ENCODE measurements at regions not wholly inside any gene's neighbourhood (a gene's known extent, or its start where the extent isn't known, plus 50 kb on each side); places are given as distances from the start of the nearest gene placed in this dataset.
"Not testable (repeated sequence)": the region's sequence is repeated elsewhere in the genome, so short reads cannot be mapped to it uniquely, and the experiment has no call there.

GRCh38 chr12:54799966-54800365 lies 54.4 kb upstream of the MUCL1 start:
- H3K4me2 ChIP-seq (ENCODE audit: low read length); FAIRE-seq; H3K27ac Mint-ChIP-seq (ENCODE audit: unreplicated experiment); H4K20me1 ChIP-seq (ENCODE audit: insufficient read depth, low read length); H3K9me3 Mint-ChIP-seq (ENCODE audit: unreplicated experiment); H3K27ac ChIP-seq (ENCODE audit: low read depth, low read length); H3K4me3 Mint-ChIP-seq (ENCODE audit: unreplicated experiment); H3K36me3 ChIP-seq (ENCODE audit: insufficient read depth, low read length); H3K27me3 Mint-ChIP-seq (ENCODE audit: low read depth, unreplicated experiment); H3K9ac ChIP-seq (ENCODE audit: low read length); H3K27me3 ChIP-seq (ENCODE audit: insufficient read depth, low read length); H3K4me1 ChIP-seq (ENCODE audit: insufficient read depth, low read length); DNase-seq (ENCODE audit: low read depth); H2AFZ ChIP-seq (ENCODE audit: low read depth, low read length); H3K4me1 Mint-ChIP-seq (ENCODE audit: low read depth, unreplicated experiment); H3K4me3 ChIP-seq (ENCODE audit: insufficient read depth, low read depth, low read length); H3K9me3 ChIP-seq (ENCODE audit: insufficient read depth, low read depth, low read length); H3K36me3 Mint-ChIP-seq (ENCODE audit: low read depth, unreplicated experiment); H3K79me2 ChIP-seq (ENCODE audit: insufficient read depth, low read length): not testable (repeated sequence)

- H3K4me1 ChIP-seq (ENCODE audit: insufficient read depth, low read length), result no peaks in the 10 kb centered on the region
- no peak overlapping the region for H3K4me2 ChIP-seq (ENCODE audit: low read length)
- Mint-ChIP-seq H3K4me1 (ENCODE audit: low read depth, unreplicated experiment) (no peaks in the 10 kb centered on the region), H3K36me3 (ENCODE audit: low read depth, unreplicated experiment) (no peaks in the 10 kb centered on the region), H3K4me3 (ENCODE audit: unreplicated experiment) (no peak overlapping the region), H3K27ac (ENCODE audit: unreplicated experiment) (no peak overlapping the region), H3K27me3 (ENCODE audit: low read depth, unreplicated experiment) (peaks cover 6% of the 10 kb centered on the region), H3K9me3 (ENCODE audit: unreplicated experiment) (peaks cover 2% of the 10 kb centered on the region)
- H2AFZ ChIP-seq (ENCODE audit: low read depth, low read length), result no peak overlapping the region
- no peaks in the 10 kb centered on the region for H3K36me3 ChIP-seq (ENCODE audit: insufficient read depth, low read length)
- H3K9ac ChIP-seq (ENCODE audit: low read length), result no peak overlapping the region
- H3K9me3 ChIP-seq (ENCODE audit: insufficient read depth, low read depth, low read length), result peaks cover 4% of the 10 kb centered on the region
- no peaks in the 10 kb centered on the region for H4K20me1 ChIP-seq (ENCODE audit: insufficient read depth, low read length)
- H3K27ac ChIP-seq (ENCODE audit: low read depth, low read length), result no peak overlapping the region
- no peak for DNase-seq (ENCODE audit: low read depth)
- TF ChIP-seq EZH2 (IDR thresholded peaks at IDR 0.05; ENCODE audit: insufficient read depth, low read length), result no peak
- TF ChIP-seq, protein P1, sequence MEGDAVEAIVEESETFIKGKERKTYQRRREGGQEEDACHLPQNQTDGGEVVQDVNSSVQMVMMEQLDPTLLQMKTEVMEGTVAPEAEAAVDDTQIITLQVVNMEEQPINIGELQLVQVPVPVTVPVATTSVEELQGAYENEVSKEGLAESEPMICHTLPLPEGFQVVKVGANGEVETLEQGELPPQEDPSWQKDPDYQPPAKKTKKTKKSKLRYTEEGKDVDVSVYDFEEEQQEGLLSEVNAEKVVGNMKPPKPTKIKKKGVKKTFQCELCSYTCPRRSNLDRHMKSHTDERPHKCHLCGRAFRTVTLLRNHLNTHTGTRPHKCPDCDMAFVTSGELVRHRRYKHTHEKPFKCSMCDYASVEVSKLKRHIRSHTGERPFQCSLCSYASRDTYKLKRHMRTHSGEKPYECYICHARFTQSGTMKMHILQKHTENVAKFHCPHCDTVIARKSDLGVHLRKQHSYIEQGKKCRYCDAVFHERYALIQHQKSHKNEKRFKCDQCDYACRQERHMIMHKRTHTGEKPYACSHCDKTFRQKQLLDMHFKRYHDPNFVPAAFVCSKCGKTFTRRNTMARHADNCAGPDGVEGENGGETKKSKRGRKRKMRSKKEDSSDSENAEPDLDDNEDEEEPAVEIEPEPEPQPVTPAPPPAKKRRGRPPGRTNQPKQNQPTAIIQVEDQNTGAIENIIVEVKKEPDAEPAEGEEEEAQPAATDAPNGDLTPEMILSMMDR (IDR thresholded peaks at IDR 0.05; ENCODE audit: insufficient read depth, low read depth, low read length), result no peak
- FAIRE-seq, result no peak
- H3K27me3 ChIP-seq (ENCODE audit: insufficient read depth, low read length), result no peaks in the 10 kb centered on the region
- no peaks in the 10 kb centered on the region for H3K79me2 ChIP-seq (ENCODE audit: insufficient read depth, low read length)
- no peak overlapping the region for H3K4me3 ChIP-seq (ENCODE audit: insufficient read depth, low read depth, low read length)
These were observed 55.7 kb upstream of the MUCL1 start for GRCh38 chr12:54798651-54799050.

DNA sequence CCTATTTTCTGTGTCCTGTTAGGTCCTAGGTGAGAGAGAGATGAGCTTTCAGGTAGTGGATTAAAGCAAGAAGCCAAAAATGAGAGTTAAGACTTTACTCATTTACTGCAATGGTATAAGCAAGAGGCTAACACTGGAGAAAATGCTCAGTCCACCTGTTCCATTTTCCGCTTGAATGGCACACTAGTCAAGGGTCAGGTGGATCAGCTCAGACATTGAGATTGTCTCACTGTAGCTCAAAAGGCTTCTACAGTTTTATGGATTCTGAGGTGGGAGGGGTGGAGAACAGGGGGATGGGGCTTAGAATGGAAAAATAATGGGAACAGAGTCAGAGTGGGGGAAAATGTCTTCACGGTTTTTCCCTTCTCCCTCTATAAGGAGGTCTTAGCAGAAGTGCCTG lies 57.3 kb upstream of the MUCL1 start:
- no peaks in the 10 kb centered on the region for H3K36me3 Mint-ChIP-seq (ENCODE audit: low read depth, unreplicated experiment)
- H3K9ac ChIP-seq (ENCODE audit: low read length), result no peak overlapping the region
- H3K4me1 ChIP-seq (ENCODE audit: insufficient read depth, low read length), result no peaks in the 10 kb centered on the region
- FAIRE-seq (no peak), DNase-seq (ENCODE audit: low read depth) (no peak)
- H3K4me1 Mint-ChIP-seq (ENCODE audit: low read depth, unreplicated experiment), result no peaks in the 10 kb centered on the region
- H2AFZ ChIP-seq (ENCODE audit: low read depth, low read length), result no peak overlapping the region
- no peaks in the 10 kb centered on the region for H4K20me1 ChIP-seq (ENCODE audit: insufficient read depth, low read length)
- H3K4me2 ChIP-seq (ENCODE audit: low read length), result no peak overlapping the region
- H3K4me3 Mint-ChIP-seq (ENCODE audit: unreplicated experiment), result no peak overlapping the region
- TF ChIP-seq, protein P1 (IDR thresholded peaks at IDR 0.05; ENCODE audit: insufficient read depth, low read depth, low read length), result no peak
- TF ChIP-seq EZH2 (IDR thresholded peaks at IDR 0.05; ENCODE audit: insufficient read depth, low read length), result no peak
- H3K27ac Mint-ChIP-seq (ENCODE audit: unreplicated experiment), result no peak overlapping the region
- H3K9me3 Mint-ChIP-seq (ENCODE audit: unreplicated experiment), result peaks cover 2% of the 10 kb centered on the region
- peaks cover 4% of the 10 kb centered on the region for H3K9me3 ChIP-seq (ENCODE audit: insufficient read depth, low read depth, low read length)
- H3K4me3 ChIP-seq (ENCODE audit: insufficient read depth, low read depth, low read length), result no peak overlapping the region
- peaks cover under 1% of the 10 kb centered on the region for H3K27me3 Mint-ChIP-seq (ENCODE audit: low read depth, unreplicated experiment)
- H3K36me3 ChIP-seq (ENCODE audit: insufficient read depth, low read length), result no peaks in the 10 kb centered on the region
- H3K79me2 ChIP-seq (ENCODE audit: insufficient read depth, low read length), result no peaks in the 10 kb centered on the region
- no peak overlapping the region for H3K27ac ChIP-seq (ENCODE audit: low read depth, low read length)
- H3K27me3 ChIP-seq (ENCODE audit: insufficient read depth, low read length), result no peaks in the 10 kb centered on the region
